Muscle of arm (tissue), 1 donor: ENCODE measurements at regions not wholly inside any gene's neighbourhood (a gene's known extent, or its start where the extent isn't known, plus 50 kb on each side); places are given as distances from the start of the nearest gene placed in this dataset.
"Not testable (repeated sequence)": the region's sequence is repeated elsewhere in the genome, so short reads cannot be mapped to it uniquely, and the experiment has no call there.

Experiments
- DNase-seq: peaks from one replicate; pipeline ENCODE4 v3.0.0-alpha.2; 2013

DNA sequence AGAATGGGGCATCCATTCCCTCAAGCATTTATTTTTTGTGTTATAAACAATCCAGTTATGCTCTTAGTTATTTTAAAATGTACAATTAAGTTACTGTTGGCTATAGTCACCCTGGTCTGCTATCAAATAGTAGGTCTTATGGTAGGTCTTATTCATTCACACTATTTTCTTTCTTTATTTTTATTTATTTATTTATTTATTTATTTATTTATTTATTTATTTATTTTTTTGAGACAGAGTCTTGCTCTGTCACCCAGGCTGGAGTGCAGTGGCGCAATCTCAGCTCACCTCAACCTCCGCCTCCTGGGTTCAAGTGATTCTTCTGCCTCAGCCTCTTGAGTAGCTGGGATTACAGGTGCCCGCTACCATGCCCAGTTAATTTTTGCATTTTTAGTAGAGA is 967.4 kb upstream of the AUTS2 start:
- DNase-seq, result not testable (repeated sequence)

DNA sequence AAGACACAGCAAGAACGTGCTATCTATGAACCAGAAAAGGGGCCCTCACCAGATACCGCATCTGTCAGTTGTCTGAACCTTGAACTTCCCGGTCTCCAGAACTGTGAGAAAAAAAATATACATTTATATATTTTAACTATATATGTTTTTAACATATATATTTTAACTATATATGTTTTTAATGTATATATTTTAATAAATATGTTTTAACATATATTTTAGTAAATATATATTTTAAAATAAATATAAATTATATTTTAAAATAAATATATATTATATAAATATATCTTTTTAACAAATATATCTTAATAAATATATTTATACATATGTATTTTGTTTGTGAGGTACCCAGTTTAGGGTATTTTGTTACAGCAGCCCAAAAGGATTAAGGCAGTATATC is 958.2 kb upstream of the AUTS2 start:
- no peak for DNase-seq

DNA sequence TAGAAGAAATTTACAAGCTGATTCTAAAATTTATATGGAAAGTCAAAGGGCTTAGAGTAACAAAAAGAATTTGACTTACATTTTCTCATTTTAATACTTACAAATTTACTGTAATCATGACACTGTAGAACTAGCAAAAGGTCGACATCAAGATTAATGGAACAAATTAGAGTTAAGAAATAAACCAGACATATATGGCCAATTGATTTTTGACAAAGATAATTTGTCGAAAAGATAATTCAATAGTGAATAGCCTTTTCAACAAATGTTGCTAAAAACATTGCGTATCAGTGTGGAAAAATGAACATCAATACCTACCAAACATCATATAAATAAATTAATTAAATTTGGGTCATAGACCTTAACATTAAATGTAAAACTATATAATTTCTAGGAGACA is 955.5 kb upstream of the AUTS2 start:
- DNase-seq, result no peak

DNA sequence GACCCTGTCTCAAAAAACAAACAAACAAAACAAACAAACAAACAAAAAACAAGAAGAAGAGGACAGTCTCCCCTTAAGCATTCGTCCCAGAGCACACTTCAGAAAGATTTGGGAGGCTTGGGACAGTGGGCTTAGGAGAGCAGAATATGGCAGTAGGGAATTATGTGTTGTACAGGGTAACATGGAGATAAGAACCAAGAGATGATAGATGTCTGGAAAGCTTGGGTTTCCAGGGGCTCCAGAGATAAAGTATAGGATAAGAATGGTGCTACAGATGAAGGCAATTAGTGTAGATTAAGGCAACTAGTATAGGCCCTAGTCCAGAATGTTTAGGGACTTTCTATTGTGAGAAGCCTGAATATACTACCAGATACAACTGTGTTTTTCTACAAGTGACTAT is 934.9 kb upstream of the AUTS2 start:
- no peak for DNase-seq

DNA sequence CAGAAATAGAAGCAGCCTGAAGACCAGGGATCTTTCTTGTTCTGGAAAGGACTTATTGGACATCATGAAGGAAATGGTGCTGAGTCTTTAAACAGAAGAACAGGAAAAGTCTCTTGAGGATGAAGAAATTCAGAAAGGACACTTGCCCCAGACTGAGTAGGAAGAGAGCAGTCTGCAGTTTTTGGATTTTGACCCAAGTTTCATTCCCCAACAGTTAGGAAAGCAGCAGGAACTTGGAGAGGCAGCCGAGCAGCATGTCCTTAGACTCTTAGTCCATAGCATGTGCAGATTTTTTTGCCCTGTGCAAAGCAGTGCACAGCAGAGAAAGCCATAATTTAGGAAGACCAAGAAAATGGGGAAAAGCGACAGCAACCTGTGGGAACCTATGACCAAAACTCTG is 927.2 kb upstream of the AUTS2 start:
- DNase-seq, result no peak

DNA sequence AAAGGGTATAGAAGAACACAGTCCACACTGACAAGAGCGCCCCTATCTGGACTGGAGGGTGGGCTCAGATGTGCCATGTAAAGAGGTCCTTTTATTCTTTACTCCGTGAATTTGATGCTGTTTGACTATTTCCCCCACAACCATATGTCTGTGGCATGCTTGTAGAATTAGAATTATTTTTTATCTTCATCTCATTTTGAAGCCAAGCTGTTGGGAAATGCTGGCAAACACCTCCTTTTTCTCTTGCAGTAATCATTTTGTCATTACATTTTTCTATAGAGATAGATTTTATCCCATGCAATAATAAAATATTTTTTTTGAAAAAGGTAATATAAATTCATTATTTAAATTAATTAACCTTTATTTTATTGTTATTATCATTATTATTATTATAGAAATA is 926.6 kb upstream of the AUTS2 start:
- DNase-seq, result no peak

DNA sequence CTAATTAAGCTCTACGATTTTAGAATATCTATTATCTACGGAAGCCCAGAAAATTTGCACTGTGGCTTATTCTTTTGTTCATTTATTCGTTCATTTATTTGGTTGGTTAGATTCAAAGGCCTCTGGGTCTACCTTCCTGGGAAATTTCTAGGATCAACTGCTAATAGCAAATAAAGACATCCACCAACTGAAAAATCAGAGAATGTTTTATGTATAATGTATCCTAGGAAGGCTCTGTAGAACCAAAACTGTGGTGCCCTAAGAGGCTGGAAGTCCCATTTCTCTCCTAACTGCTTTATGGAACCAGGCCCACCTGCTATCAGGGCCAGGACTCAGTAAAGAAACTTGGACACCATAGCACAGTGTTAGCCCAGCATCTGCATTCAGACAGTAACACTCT is 923.4 kb upstream of the AUTS2 start:
- DNase-seq, result no peak

DNA sequence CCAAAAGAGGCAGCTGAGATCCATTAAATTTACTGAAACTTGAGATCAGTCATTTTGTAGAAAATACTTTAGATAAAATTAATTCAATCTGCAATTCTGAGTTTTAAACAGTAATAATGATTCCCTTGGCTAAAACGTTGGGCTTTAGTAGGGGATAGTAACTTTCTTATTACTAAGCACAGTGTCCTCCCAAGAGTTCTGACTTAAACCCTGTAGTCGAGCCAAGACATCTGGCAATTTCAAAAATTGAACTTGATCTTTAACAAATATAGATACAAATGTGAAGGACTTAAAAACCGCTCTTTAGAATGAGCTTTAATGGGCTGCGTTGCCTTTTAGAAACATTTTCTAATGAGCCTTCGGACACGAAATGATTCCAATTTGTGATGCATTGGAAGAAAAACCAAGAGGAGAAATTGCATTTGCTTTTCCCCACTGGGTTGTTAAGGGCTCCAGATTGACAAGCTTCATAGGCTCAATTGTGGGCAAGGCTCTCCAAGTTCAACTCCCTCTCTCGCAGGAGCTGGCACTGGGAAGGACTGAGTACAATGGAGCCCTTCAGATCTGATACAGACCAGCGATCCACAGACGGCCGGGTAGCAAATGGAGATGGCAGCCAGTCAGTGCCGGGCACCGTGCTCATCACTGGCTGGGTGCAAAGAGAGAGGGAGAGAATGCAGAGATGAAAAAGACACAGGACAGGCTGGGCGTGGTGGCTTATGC is 921.3 kb upstream of the AUTS2 start:
- DNase-seq, result peak; percentile 89

DNA sequence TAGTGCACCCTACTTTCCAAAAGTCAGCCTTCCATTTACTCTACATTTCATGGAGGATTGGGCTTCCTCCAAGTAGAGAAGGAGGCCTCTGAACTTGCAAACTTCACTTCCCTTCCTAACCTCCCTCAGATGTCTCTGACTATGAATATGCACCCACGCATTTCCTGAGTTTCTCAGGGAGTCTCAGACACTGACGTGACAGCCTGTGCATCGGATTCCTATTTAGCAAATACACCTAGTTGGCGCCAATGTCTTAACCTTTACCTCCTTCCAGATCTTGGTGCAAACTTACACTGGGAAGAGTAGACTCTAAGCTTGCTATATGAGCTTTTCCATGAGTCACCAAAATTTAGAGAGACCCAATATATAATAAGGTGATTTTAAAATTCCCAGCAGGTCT is 920.1 kb upstream of the AUTS2 start:
- no peak for DNase-seq

DNA sequence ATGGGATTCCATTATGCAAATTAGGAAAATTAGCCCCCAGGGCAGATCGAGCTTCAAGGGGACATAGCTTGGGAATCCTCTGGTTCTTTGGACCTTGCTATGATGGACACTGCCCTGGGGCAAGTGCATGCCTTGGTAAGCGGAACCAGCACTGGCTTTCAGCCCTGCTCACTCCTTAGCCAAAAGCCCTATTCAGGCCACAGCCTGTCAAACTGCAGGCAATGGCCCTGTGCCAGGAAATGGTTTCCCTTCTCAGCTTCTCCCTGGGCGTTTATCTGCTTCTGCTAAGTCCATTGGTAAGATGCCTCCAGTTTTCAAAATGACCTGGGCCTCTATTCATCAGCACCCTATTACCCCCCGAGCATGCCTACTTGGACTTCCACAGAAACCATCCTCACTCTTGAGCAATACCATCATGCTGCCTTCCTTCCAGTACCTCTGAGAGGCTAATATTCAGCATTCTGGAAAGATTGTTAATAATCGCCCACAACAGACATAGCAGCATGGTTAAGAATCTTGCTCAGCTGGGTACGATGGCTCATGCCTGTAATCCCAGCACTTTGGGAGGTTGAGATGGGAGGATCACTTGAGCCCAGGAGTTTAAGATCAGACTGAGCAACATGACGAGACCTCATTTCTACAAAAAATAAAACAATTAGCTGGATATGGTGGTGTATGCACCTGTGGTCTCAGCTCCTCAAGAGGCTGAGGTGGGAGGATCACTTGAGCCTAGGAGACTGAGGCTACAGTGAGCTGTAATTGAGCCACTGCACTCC is 918.6 kb upstream of the AUTS2 start:
- no peak for DNase-seq

DNA sequence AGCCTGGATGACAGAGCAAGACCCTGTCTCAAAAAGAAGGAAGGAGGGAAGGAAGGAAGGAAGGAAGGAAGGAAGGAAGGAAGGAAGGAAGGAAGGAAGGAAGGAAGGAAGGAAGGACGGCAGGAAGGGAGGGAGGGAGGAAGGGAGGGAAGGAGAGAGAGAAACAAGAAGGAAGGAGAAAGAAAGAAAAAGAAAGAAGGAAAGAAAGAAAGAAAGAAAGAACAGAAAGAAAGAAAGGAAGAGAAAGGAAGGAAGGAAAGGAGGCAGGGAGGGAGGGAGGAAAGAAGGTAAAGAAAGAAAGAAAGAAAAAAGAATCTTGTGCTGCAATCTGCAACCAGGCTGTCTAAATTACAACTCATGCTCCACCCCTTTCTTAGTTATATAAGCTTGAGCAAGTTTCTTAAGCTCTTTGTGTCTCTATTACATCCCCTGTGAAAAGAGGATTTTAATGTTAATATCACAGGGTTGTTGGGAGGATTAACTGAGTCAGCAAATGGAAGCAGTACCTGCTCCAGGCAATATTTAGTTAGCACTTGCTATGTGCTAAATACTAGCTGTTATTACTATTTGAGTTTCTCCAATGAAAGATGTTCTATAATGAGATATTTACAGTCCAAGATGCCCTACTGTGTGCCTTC is 917.9 kb upstream of the AUTS2 start:
- no peak for DNase-seq

DNA sequence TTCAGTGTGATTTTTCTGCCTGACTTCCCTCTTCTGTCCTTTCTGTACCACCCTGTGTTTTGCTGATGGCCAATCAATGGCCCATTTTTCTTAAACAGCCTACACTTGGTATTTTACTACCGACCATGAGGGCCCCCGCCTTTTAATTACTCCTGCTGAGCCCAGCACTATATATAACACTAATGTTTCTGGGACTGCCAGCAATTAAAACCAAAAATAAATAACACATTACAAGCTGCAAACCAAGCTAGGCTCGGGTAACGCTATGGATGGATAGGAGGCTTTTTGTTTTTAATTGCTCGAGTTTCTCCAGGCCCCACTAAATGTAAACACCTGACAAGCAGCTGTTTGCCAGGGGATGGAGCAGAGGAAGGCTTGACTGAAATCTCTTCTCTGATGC is 915.4 kb upstream of the AUTS2 start:
- DNase-seq, result no peak

DNA sequence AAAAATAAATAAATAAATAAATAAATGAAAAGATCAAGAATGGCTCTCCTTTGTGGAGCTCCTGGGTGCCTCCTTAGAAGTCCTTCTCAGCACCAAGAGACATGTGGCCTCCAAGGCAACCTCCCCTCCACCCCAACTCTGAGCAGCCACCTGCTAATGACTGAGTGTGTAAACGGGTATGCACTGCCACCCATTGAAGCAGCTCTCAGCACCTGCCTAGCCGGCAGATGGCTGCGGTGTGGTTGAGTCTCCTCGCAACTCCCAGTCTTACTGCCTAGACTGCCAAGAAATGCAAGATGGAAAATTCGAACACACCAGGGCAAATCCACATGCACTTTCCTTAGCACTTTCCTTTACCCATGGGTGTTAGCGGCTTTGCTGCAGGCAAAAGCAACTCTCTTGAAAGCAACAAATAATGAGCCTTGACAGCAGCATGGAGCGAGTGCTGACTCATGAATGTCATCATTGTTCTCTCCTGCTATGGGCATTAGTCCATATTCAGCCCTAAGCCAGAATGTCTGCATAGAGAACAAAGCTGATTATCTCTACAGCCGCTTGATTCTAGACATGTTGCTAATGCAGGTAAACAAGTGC is 913.9 kb upstream of the AUTS2 start:
- DNase-seq, result no peak

DNA sequence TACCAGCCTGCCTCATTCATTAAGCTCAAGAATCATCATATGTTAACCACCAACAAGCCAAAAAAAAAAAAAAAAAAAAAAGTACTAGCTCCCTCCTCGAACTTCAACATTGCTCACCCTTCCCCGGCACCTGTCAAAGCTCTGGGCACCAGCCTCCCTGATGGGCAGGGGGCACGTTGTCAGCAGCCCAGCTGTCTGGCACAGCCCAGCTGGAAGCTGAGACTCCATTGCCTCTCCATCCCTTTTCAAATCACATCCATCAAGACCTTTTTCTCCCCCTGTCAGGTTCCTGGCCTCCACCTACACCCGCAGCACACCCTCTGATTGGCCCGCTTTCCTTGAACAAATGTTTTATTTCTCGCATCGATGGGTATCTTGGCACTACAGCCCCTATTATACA is 913.3 kb upstream of the AUTS2 start:
- DNase-seq, result no peak

DNA sequence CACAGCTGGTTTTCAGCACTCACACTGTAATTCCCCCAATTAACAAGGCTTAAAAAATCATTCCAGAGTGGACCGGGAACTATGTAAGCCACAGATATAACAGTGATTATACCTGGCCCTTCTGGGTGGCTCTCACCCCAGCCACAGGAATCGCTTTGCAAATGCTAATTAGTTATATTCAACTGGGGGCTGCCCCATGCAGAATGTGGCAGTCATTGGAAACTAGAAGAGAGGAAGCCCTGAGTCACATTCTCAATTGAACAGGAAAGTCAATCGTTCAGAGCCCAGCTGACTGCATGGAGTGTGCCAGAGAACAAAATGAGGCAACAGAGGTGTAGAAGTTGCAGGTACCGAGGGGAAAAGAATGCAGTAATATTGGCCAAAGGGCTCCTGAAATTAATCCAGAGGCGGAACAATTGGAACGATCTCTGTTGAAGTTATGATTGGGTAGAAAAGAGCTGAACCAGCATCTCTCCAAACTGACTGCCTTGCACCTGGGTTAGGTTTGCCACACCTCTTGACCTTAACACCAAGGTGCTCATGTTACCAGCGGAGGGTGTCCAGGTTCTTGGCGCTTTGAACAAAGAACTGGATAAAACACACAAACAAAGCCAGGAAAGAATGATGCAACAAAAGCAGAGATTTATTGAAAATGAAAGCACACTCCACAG is 909.7 kb upstream of the AUTS2 start:
- DNase-seq, result no peak

DNA sequence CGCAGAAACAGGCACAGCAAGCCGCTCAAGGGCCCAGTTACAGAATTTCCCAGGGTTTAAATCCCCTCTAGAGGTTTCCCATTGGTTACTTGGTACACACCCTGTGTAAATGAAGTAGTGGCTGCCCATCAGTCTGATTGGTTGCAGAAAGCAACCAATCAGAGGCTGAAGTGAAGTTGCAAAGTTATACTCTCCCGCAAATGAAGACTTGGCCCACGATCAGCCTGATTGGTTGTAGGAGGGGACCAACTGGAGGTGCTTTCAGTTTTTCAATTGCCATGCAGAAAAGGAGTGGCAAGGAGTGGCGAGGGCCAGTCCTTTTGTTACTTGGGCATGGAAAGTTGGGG is 909.2 kb upstream of the AUTS2 start:
- DNase-seq, result no peak

DNA sequence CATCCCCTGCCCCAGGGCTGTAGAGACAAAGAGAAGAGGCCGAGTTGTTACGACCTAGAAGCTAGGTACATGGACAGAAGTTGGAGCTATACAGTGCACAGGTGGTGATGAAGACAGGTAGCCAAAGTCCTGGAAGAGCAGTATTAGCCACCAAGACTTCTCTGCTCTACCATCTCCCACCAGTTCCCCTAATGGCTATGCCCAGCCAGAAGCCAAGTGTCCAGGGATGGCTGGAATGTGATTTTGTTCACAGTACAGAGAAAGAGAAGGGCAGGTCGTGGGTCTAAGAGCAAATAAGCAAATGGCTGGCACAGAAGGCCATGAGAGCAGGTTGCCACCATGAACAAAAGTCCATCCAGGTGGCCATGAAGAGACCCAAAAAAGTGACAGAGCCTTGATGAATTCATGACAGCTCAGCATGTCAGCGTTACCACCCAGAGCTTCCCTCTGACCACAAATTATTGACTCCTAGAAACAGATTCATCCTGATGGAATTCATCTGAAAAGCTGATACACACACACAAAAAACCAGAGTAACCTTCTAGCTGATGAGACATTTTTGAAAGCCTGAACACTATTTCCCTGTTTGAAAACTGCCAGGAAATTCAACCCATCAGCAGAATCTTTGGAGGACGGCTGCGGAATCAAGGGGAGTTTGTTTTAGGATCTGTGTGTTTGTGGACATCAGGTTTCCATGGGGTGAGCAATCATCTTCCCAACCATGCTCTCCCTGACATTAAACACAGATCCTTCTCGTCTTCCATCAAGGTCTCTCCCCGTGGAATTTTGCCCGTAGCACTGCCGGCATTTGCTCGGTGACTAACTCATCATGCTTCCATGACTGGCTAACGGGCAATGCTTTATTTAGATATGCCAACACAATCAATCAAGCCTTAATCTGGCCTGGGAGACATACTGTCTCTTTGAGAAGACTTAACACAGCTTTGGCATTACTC is 906.7 kb upstream of the AUTS2 start:
- DNase-seq, result no peak

DNA sequence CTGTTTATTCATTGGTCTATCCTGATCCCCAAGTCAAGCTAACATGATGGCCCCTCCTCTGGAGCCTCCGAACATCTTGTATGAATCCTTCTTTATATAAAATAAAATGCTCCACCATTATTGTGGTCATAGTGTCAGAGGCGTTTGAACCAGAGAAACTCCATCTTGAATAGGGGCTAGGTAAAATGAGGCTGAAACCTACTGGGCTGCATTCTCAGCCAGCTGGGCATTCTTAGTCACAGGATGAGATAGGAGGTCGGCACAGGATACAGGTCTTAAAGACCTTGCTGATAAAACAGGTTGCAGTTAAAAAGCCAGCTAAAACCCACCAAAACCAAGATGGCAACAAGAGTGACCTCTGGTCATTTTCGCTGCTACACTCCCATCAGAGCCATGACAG is 905.8 kb upstream of the AUTS2 start:
- DNase-seq, result no peak

DNA sequence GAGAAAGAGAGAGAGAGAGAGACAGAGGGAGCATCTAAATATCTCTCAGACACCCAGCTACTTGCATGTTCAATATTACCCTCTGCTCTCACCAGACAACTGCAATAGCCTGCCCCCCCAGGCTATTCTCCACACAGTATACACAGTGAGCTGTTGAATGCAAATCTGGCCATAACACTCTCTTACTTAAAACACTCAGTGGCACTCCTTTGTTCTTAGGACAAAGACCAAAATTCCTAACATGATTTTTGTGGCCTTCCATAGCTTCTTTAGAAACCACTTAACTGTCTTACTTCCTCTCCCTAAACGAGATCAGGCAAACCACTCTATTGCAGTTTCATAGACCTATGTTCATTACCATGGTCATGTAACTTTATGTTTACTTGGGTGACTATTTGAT is 903.6 kb upstream of the AUTS2 start:
- DNase-seq, result no peak

DNA sequence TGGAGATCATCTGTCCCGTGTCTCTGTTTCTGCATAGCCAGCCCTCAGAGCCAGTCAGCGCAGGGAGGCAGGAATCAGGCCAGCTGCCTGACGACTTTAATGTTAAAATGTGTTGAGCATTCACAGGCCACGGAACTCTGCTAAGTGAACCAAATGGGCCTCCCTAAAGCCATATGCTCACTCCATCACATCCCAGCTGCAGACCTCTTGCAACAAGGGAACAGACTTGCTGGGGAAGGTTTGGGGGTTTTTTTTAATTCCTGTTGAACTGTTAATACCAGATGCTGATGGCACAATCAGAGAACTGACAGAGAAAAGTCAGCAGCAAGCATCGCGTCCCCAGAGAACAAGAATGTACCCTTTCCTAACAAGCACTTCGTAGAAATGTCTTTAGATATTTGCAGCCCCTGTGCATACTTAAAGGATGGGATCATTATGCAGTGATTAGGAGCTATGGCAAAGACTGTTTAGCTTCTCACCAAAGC is 900.4 kb upstream of the AUTS2 start:
- no peak for DNase-seq

DNA sequence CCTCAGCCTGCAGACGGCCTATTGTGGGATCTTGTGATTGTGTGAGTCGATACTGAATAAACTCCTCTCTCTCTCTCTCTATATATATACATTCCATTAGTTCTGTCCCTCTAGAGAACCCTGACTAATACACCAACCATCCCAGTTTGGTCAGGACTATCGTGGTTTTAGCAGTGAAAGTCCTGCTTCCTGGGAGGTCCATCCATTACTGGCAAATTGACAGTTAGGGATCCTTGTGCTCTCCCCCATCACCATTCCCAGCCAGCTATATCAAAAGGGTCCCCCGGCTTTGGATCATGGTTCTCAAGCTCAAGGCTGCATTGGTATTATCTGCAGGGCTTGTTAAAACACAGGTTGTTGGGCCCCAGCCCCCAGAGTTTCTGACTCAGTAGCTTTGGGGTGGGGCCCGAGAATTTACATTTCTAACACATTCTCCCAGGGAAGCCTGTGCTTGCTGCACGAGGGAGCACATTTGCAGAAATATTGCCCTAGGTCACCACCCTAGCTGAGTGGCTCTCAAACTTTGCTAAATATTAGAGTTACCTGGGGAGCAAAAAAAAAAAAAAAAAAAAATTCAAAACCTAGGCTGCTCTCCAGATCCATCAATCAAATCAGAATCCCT is 899.1 kb upstream of the AUTS2 start:
- DNase-seq, result no peak
